HEK293T (cell line): ENCODE measurements at regions not wholly inside any gene's neighbourhood (a gene's known extent, or its start where the extent isn't known, plus 50 kb on each side); places are given as distances from the start of the nearest gene placed in this dataset.

ENCODE experiments used
- CTCF ChIA-PET: fragments of 350-600 bp; formaldehyde crosslinking; extraction: SDS; loops from one replicate; lab custom pipeline; 2021; ENCODE audit warnings: antibody characterized with exemption, inconsistent platforms; lab: Yijun Ruan, JAX
- POLR2A ChIA-PET: fragments of 350-600 bp; formaldehyde crosslinking; extraction: SDS; loops from one replicate; lab custom pipeline; 2020; ENCODE audit warnings: antibody characterized with exemption, inconsistent platforms; lab: Yijun Ruan, JAX
- DNase-seq: peaks from one replicate; pipeline ENCODE4 v3.0.0; 2012; ENCODE audit warnings: mixed read lengths; ENCODE audit errors: extremely low spot score
- ARNT ChIP-seq: fragments of 450-650 bp; IDR thresholded peaks from 2 replicates; pipeline ENCODE4 v1.6.1; 2017; ENCODE audit warnings: mild to moderate bottlenecking
- BHLHE40 ChIP-seq: fragments of 450-650 bp; IDR thresholded peaks from 2 replicates; pipeline ENCODE4 v1.6.1; 2016; ENCODE audit warnings: mild to moderate bottlenecking, moderate library complexity, borderline replicate concordance
- CTBP1 ChIP-seq: fragments of 450-650 bp; IDR thresholded peaks from 2 replicates; pipeline ENCODE4 v1.6.1; 2016; ENCODE audit warnings: borderline replicate concordance
- ELF4 ChIP-seq: fragments of 450-650 bp; IDR thresholded peaks from 2 replicates; pipeline ENCODE4 v1.6.1; 2017; ENCODE audit warnings: antibody characterized with exemption
- FOXA1 ChIP-seq: fragments of 450-650 bp; IDR thresholded peaks from 2 replicates; pipeline ENCODE4 v1.6.1; 2016; ENCODE audit warnings: mild to moderate bottlenecking
- FOXK2 ChIP-seq: fragments of 450-650 bp; IDR thresholded peaks from 2 replicates; pipeline ENCODE4 v1.6.1; 2016; ENCODE audit warnings: mild to moderate bottlenecking
- FOXM1 ChIP-seq: fragments of 450-650 bp; IDR thresholded peaks from 2 replicates; pipeline ENCODE4 v1.6.1; 2017; ENCODE audit warnings: mild to moderate bottlenecking, borderline replicate concordance
- HDGF ChIP-seq: fragments of 450-650 bp; IDR thresholded peaks from 2 replicates; pipeline ENCODE4 v1.6.1; 2017; ENCODE audit warnings: antibody characterized with exemption, borderline replicate concordance
- L3MBTL2 ChIP-seq: fragments of 450-650 bp; conservative IDR thresholded peaks from 2 replicates; pipeline ENCODE4 v1.6.1; 2016; ENCODE audit warnings: mild to moderate bottlenecking
- LEF1 ChIP-seq: fragments of 450-650 bp; IDR thresholded peaks from 2 replicates; pipeline ENCODE4 v1.6.1; 2017; ENCODE audit warnings: mild to moderate bottlenecking, borderline replicate concordance
- NFRKB ChIP-seq: fragments of 450-650 bp; IDR thresholded peaks from 2 replicates; pipeline ENCODE4 v1.6.1; 2016; ENCODE audit warnings: mild to moderate bottlenecking, moderate library complexity
- SP1 ChIP-seq: fragments of 450-650 bp; IDR thresholded peaks from 2 replicates; pipeline ENCODE4 v1.6.1; 2017
- SUZ12 ChIP-seq: fragments of 450-650 bp; IDR thresholded peaks from 2 replicates; pipeline ENCODE4 v1.6.1; 2016; ENCODE audit warnings: mild to moderate bottlenecking
- TARDBP ChIP-seq: fragments of 450-650 bp; IDR thresholded peaks from 2 replicates; pipeline ENCODE4 v1.6.1; 2016
- ZNF384 ChIP-seq: fragments of 450-650 bp; IDR thresholded peaks from 2 replicates; pipeline ENCODE4 v1.6.1; 2016
- TF ChIP-seq, protein P1 (sequence below): fragments of 450-650 bp; IDR thresholded peaks from 2 replicates; pipeline ENCODE4 v1.6.1; 2016

DNA sequence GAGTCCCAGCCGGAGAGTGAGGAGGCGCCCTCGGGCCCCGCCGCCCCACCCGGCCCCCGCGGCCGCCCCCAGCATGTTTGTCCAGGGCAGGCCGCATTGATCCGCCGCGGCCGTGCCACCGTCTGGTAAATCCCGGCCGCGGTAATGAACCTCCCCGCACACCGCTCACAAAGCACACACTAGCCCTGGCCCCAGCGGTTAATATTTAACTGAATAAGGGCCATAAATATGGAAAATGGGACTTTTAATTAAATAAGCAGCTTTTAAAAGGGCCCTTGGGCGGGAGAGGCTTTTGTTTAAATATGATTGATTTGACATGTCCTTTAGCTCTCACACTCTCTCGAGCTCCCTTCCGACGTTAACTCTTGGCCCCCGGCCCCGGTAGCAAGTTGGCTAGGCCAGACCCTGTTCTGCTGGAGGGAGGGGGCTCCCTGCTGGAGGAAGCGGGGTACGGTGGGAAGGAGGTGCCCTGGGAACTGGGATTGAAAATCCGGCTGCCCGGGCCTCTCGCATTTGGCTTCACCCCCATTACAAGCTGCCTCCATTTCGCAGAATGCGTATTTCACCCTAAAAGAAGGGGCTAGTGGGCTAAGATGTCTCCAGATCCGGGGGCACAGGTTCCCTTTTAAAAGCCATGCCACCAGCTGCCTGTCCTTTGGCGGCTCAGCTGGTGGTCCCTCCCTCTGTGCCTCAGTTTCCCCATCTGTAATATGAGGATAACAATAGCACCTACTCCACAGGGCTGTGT lies 199.8 kb downstream of the RBM19 start:
- TF ChIP-seq TARDBP (no peak), L3MBTL2 (no peak), SUZ12 (no peak)

DNA sequence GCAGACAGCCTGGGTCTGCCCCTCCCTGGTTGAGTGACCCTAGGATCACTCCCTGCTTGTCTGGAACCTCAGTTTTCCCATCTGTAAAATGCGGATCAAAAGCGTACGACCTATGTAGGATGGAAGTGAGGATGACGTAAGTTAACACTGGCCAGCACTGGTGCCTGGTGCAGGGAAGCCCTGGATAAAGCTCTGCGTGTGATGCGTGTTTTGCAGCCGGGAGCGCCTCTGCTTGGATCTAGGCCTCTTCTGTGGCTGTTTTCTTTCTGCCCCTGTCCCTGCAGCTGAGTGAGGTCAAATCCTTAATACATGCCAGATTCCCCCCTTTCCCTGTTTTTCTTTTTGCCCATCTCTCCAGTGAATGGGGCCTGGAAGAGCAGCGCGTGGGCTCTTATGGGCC lies 201.5 kb downstream of the RBM19 start:
- ChIA-PET CTCF (no interaction called here), POLR2A (no interaction called here)
- TF ChIP-seq FOXK2 (no peak), NFRKB (no peak), FOXM1 (no peak), ELF4 (no peak), TARDBP (no peak), L3MBTL2 (no peak), BHLHE40 (no peak), SP1 (no peak), CTBP1 (no peak)

More for the DNA sequence above, 199.8 kb downstream of the RBM19 start:
- CTCF ChIA-PET, result no interaction called here
- POLR2A ChIA-PET, result no interaction called here
- DNase-seq, result no peak

DNA sequence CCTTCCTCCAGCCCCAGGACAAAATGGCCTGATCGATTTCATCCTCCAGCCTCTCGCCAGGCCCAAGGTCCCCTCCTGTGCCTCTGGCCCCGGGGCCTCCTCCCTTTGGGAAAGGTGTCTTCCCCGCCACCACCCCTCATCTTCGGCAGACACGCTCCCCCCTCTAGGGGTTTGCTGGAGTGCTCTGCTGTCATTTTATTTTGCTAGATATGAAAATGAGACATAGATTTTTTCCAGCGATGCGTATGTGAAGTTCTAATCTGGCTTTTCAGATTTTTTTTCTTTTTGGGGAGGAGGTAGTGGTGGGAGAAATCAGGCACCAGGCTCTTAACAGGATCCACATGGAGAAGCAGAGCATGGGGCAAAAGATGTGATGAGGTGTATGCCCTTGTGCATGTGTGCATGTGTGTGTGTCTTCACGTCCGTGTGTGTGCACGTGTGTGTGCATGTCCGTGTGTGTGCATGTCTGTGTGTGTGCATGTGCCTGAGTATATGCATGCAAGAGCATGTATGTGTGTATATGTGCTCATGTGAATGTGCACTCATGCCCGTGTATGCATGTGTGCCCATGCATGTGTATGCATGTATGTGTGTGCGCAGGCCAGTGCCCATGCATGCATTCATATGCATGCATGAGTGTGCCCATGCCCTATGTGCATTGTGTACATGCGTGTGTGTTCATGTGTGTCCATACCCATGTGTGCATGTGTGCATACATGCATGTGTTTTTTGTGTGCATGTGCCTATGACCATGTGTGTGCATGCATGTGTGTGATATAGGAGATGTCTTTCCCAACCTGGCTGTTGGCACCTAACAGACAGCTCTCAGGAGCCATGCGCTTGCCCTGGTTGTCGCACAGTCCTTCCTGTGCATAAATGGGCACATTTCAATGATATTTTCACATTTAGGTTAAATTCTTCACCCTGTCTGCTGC lies 203.0 kb downstream of the RBM19 start:
- TF ChIP-seq L3MBTL2 (no peak), CTBP1 (no peak), TARDBP (no peak), ZNF384 (no peak), ARNT (no peak), HDGF (no peak), NFRKB (no peak)
- TF ChIP-seq, protein P1, sequence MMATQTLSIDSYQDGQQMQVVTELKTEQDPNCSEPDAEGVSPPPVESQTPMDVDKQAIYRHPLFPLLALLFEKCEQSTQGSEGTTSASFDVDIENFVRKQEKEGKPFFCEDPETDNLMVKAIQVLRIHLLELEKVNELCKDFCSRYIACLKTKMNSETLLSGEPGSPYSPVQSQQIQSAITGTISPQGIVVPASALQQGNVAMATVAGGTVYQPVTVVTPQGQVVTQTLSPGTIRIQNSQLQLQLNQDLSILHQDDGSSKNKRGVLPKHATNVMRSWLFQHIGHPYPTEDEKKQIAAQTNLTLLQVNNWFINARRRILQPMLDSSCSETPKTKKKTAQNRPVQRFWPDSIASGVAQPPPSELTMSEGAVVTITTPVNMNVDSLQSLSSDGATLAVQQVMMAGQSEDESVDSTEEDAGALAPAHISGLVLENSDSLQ, result no peak
- POLR2A ChIA-PET, result no interaction called here
- no peak for DNase-seq
- CTCF ChIA-PET, result no interaction called here

More for the DNA sequence above, 201.5 kb downstream of the RBM19 start:
- no peak for DNase-seq

DNA sequence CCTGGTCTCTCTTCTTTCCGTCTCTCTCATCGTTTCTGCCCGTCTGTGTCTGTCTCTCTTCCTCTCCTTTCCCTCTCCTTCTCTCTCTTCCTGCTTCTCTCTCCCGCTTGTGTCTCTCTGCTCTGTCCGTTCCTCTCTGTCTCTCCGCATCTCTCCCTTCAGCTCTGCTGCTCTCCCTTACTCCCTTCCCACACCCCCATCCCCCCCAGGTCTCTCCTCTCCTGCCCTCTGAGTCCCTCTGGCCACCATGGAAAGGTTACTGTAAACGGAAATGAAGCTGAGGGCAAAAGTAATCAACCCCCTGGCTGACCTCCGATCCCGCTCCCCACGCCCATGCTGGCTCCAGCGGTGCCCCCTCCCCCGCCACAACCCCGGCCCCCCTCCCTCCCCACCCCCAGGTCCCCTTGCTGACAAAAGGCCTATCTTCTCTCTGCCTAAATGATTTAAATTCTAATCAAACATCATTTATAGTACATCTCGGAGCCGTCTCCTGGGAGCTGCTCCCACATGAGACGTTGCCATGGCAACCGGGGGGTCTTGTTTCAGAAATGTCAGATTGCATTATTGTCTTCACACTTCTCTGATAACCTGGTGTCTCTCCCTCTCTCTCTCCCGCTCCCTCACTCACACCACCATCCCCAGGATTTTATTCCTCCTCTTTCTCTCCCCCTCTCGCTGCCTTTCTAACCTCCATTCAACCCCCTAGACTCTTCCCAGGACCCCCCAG lies 203.8 kb downstream of the RBM19 start:
- DNase-seq, result no peak
- ChIA-PET CTCF (no interaction called here), POLR2A (no interaction called here)
- TF ChIP-seq L3MBTL2 (no peak), BHLHE40 (no peak), FOXA1 (no peak), FOXM1 (no peak), ARNT (no peak), LEF1 (no peak), FOXK2 (no peak), SUZ12 (no peak), CTBP1 (no peak), ZNF384 (no peak), NFRKB (no peak), TARDBP (no peak), ELF4 (no peak), SP1 (no peak), HDGF (no peak)
- TF ChIP-seq, protein P1, result no peak

DNA sequence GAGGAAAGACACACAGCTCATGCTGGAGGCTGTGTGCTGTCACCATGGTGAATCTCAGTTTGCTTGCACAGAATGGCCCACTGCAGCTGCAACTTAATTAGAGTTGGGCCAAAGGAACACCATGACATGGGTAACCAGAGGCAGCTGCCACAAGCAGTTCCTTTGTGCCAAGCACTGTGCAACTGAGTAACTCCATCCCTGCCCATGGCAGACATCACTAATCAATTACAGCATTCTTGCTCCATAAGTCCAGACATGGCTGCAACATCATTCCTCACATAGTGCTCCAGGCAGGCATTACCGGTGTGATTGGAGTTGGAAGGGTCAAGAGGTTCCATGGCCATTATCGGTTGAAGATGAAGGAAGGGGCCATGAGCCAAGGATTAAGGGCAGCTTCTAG lies 207.0 kb downstream of the RBM19 start:
- DNase-seq, result no peak
- TF ChIP-seq FOXM1, result no peak
- TF ChIP-seq FOXK2, result no peak
- TF ChIP-seq ELF4, result no peak
- TF ChIP-seq FOXA1, result no peak
- TF ChIP-seq SUZ12, result no peak
- no peak for TF ChIP-seq ARNT
- no peak for TF ChIP-seq CTBP1
- TF ChIP-seq, protein P1, result no peak
- TF ChIP-seq NFRKB, result no peak
- TF ChIP-seq SP1, result no peak
- no peak for TF ChIP-seq TARDBP
- TF ChIP-seq ZNF384, result no peak
- TF ChIP-seq L3MBTL2, result no peak
- TF ChIP-seq HDGF, result no peak
- TF ChIP-seq BHLHE40, result no peak
- TF ChIP-seq LEF1, result no peak
- POLR2A ChIA-PET, result no interaction called here
- CTCF ChIA-PET, result no interaction called here
